Progenitor cell of endocrine pancreas (in vitro differentiated cells): ENCODE measurements at regions not wholly inside any gene's neighbourhood (a gene's known extent, or its start where the extent isn't known, plus 50 kb on each side); places are given as distances from the start of the nearest gene placed in this dataset.

Experiments
- DNase-seq: peaks from one replicate; pipeline ENCODE4 v3.0.0; 2021; ENCODE audit warnings: low spot score; ENCODE audit not compliant: unreplicated experiment
- H3K27ac Mint-ChIP-seq: 2 replicates; pipeline ENCODE4 v1.8.0; 2021; ENCODE audit warnings: mild to moderate bottlenecking, moderate library complexity, mixed read lengths
- H3K27me3 Mint-ChIP-seq: 2 replicates; pipeline ENCODE4 v1.8.0; 2021; ENCODE audit warnings: mixed read lengths
- H3K36me3 Mint-ChIP-seq: 2 replicates; pipeline ENCODE4 v1.8.0; 2022; ENCODE audit warnings: mixed read lengths; ENCODE audit not compliant: insufficient read depth
- H3K4me1 Mint-ChIP-seq: 2 replicates; pipeline ENCODE4 v1.8.0; 2021; ENCODE audit warnings: low read depth, mixed read lengths
- H3K4me3 Mint-ChIP-seq: 2 replicates; pipeline ENCODE4 v1.8.0; 2021; ENCODE audit warnings: low read depth, mild to moderate bottlenecking, moderate library complexity, mixed read lengths
- H3K9me3 Mint-ChIP-seq: 2 replicates; pipeline ENCODE4 v1.8.0; 2021; ENCODE audit warnings: low read depth, mixed read lengths
- CTCF ChIP-seq: fragments of 200-600 bp; sonication (generic); IDR thresholded peaks from one replicate; pipeline ENCODE4 v1.5.0; 2021; ENCODE audit warnings: antibody characterized with exemption, mild to moderate bottlenecking; ENCODE audit not compliant: unreplicated experiment

GRCh38 chr6:159582736-159583135 is 110.3 kb downstream of the SOD2 start:
- no peaks in the 10 kb centered on the region for H3K9me3 Mint-ChIP-seq
- no peak overlapping the region for H3K4me3 Mint-ChIP-seq
- H3K27ac Mint-ChIP-seq, result no peak overlapping the region
- no peak for DNase-seq
- peaks cover 8% of the 10 kb centered on the region for H3K27me3 Mint-ChIP-seq
- no peak for TF ChIP-seq CTCF
- H3K36me3 Mint-ChIP-seq, result no peaks in the 10 kb centered on the region
- no peaks in the 10 kb centered on the region for H3K4me1 Mint-ChIP-seq

GRCh38 chr6:159578629-159579028 is 114.4 kb downstream of the SOD2 start:
- H3K36me3 Mint-ChIP-seq, result no peaks in the 10 kb centered on the region
- peaks cover 8% of the 10 kb centered on the region for H3K27me3 Mint-ChIP-seq
- H3K4me3 Mint-ChIP-seq, result no peak overlapping the region
- H3K4me1 Mint-ChIP-seq, result no peaks in the 10 kb centered on the region
- no peak for TF ChIP-seq CTCF
- H3K27ac Mint-ChIP-seq, result no peak overlapping the region
- no peaks in the 10 kb centered on the region for H3K9me3 Mint-ChIP-seq
- DNase-seq, result no peak

GRCh38 chr6:159577564-159577963 is 115.5 kb downstream of the SOD2 start:
- TF ChIP-seq CTCF, result no peak
- no peaks in the 10 kb centered on the region for H3K9me3 Mint-ChIP-seq
- no peaks in the 10 kb centered on the region for H3K4me1 Mint-ChIP-seq
- no peak for DNase-seq
- no peak overlapping the region for H3K4me3 Mint-ChIP-seq
- H3K36me3 Mint-ChIP-seq, result no peaks in the 10 kb centered on the region
- H3K27me3 Mint-ChIP-seq, result peaks cover 5% of the 10 kb centered on the region
- H3K27ac Mint-ChIP-seq, result no peak overlapping the region

- peaks cover 10% of the 10 kb centered on the region for H3K9me3 Mint-ChIP-seq
Observed at GRCh38 chr6:159572439-159573110, 120.5 kb downstream of the SOD2 start.

GRCh38 chr6:159565181-159565710 is 127.8 kb downstream of the SOD2 start:
- DNase-seq, result no peak
- TF ChIP-seq CTCF, result no peak
- no peaks in the 10 kb centered on the region for H3K36me3 Mint-ChIP-seq
- H3K27ac Mint-ChIP-seq, result no peak overlapping the region
- no peaks in the 10 kb centered on the region for H3K4me1 Mint-ChIP-seq
- H3K4me3 Mint-ChIP-seq, result no peak overlapping the region
- H3K27me3 Mint-ChIP-seq, result peaks cover 4% of the 10 kb centered on the region
- peaks cover 6% of the 10 kb centered on the region for H3K9me3 Mint-ChIP-seq

More at GRCh38 chr6:159572439-159573110, 120.5 kb downstream of the SOD2 start:
- H3K4me3 Mint-ChIP-seq, result no peak overlapping the region
- no peak for TF ChIP-seq CTCF
- no peaks in the 10 kb centered on the region for H3K4me1 Mint-ChIP-seq
- no peak overlapping the region for H3K27ac Mint-ChIP-seq
- DNase-seq, result no peak
- no peaks in the 10 kb centered on the region for H3K36me3 Mint-ChIP-seq
- no peaks in the 10 kb centered on the region for H3K27me3 Mint-ChIP-seq
